ENCODE measurements at regions not wholly inside any gene's neighbourhood (a gene's known extent, or its start where the extent isn't known, plus 50 kb on each side); places are given as distances from the start of the nearest gene placed in this dataset.

- no peak for TF ChIP-seq CTCF (conservative IDR thresholded peaks at IDR 0.05; ENCODE audit: low read depth in 2 of 2)
- no peak for TF ChIP-seq EZH2phosphoT487 (IDR thresholded peaks at IDR 0.05; ENCODE audit: unreplicated experiment)
- TF ChIP-seq EZH2 (IDR thresholded peaks at IDR 0.05; ENCODE audit: low read depth, unreplicated experiment), result no peak
- TF ChIP-seq, protein P1, sequence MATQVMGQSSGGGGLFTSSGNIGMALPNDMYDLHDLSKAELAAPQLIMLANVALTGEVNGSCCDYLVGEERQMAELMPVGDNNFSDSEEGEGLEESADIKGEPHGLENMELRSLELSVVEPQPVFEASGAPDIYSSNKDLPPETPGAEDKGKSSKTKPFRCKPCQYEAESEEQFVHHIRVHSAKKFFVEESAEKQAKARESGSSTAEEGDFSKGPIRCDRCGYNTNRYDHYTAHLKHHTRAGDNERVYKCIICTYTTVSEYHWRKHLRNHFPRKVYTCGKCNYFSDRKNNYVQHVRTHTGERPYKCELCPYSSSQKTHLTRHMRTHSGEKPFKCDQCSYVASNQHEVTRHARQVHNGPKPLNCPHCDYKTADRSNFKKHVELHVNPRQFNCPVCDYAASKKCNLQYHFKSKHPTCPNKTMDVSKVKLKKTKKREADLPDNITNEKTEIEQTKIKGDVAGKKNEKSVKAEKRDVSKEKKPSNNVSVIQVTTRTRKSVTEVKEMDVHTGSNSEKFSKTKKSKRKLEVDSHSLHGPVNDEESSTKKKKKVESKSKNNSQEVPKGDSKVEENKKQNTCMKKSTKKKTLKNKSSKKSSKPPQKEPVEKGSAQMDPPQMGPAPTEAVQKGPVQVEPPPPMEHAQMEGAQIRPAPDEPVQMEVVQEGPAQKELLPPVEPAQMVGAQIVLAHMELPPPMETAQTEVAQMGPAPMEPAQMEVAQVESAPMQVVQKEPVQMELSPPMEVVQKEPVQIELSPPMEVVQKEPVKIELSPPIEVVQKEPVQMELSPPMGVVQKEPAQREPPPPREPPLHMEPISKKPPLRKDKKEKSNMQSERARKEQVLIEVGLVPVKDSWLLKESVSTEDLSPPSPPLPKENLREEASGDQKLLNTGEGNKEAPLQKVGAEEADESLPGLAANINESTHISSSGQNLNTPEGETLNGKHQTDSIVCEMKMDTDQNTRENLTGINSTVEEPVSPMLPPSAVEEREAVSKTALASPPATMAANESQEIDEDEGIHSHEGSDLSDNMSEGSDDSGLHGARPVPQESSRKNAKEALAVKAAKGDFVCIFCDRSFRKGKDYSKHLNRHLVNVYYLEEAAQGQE (IDR thresholded peaks at IDR 0.05; ENCODE audit: unreplicated experiment), result no peak
- TF ChIP-seq ZNF462 (CRISPR knock-in tag; IDR thresholded peaks at IDR 0.05), result no peak
- TF ChIP-seq CREB1 (CRISPR knock-in tag; IDR thresholded peaks at IDR 0.05; ENCODE audit: low read depth), result no peak
- no peak for TF ChIP-seq POLR2AphosphoS5 (IDR thresholded peaks at IDR 0.05; ENCODE audit: low read depth)
- TF ChIP-seq ZNF331 (CRISPR knock-in tag; IDR thresholded peaks at IDR 0.05; ENCODE audit: low read depth), result no peak
- no peak for TF ChIP-seq STAT1 (IDR thresholded peaks at IDR 0.05; ENCODE audit: unreplicated experiment)
- TF ChIP-seq JUNB (IDR thresholded peaks at IDR 0.05; ENCODE audit: unreplicated experiment), result no peak
- no peak for TF ChIP-seq NANOG (IDR thresholded peaks at IDR 0.05; ENCODE audit: borderline replicate concordance)
- TF ChIP-seq ZNF114 (CRISPR knock-in tag; IDR thresholded peaks at IDR 0.05), result no peak
These were observed 220.2 kb downstream of the NDUFA10 start for GRCh38 chr2:239805043-239805329.
